HG03039 (cell line): ENCODE measurements at regions not wholly inside any gene's neighbourhood (a gene's known extent, or its start where the extent isn't known, plus 50 kb on each side); places are given as distances from the start of the nearest gene placed in this dataset.

ENCODE experiments used
- ATAC-seq: cut with Tn5 transposase; IDR thresholded peaks from one replicate; pipeline ENCODE4 v1.9.1; 2021; ENCODE audit warnings: mild to moderate bottlenecking, moderate library complexity; ENCODE audit not compliant: unreplicated experiment

DNA sequence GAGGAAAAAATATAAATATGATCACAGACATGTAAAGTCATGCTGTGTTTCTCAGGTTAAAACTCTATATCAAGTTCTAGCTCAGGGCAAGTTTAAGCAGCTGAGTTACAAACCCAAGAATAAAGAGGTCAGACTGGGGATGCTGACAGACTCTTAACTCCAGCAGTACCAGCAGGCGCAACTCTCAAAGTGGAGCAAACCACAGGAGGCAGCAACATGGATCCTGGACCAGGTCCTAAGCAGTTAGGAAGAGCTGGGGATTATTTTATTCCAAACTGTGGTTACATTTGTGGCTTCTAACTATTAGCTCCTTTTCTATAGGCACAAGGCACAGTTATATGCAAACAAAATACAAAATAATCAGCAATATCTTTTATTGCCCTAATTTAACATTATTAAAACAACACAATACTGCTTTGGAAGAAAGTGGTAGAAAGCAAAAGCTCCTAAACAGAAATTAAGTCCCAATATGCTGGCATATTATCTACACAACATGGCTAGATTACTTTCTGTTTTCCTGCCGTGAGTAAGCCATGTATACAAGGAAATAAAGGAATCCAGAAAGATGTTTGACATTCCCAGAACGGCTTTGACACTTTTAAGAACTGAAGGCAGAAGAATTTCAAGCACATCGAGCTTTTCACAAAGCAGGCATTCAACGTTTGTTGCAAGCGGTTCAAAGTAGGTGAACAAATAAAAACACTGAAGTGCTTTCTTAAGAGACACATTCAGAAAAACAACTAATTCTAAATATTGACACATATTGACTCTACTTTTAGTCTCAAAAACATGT lies 378.8 kb upstream of the ZNF608 start:
- no peak for ATAC-seq

DNA sequence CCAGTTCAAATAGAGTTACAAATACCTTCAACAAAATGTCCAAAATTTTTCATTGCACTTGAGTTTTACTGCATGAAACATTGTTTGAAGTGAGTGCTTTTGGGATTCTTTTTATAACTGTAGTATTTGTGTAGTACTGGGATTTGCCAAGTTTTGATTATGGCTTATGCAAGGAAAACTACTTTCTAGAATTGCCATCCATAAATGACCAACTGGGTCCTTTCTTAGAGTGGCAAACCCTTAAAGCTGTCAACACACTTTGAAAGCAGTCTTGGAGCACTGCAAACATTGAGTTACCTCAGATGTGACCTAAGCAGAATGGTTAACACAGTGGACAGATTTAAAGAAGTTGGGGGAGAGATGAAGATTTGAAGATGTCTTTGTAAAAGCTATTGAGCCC lies 379.6 kb upstream of the ZNF608 start:
- ATAC-seq: no peak

DNA sequence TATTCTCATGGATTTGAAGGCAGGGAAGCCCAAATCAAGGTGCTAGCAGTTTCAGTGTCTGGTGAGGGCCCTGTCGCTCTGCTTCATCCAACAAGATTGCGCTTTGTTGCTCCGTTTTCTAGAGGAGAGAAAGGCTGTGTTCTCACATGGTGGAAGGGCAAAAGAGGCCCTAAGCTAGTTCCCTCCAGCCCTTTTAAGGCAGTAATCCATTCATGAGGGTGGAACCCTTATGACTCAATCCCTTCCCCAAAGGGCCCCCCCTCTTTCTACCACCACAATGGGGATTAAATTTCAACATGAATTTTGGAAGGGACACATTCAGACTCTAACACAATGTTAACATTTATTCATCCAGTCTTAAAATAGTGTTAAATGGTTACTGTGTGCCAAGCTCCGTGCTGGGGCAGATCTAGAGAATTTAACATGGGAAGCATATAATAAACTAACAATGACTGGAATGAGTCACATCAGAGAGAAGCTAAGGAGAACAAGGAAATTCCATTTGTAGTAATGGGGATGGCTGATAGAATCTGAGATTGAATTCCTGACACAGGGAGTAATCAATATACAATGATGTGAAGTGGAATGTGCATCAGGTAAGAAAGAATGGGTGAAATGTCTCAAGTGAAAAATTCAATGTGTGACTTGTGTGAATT lies 382.8 kb upstream of the ZNF608 start:
- ATAC-seq: no peak

DNA sequence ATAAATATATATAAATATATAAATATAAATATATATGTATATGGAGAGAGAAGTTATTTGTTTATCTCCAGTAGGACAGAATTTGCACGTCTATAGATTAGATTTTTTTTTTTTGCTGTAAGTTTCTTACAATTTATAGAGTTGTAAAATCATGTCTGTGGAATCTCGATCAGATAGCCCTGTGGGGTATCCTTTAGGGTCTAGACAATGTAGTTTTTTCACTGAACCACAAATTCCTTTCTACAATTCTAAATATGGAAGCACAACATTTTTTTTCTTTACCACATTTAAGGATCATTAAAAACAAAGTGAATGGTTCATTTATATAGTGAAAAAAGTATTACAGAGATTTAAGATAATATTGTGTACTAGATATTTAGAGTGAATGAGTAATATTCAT lies 384.2 kb upstream of the ZNF608 start:
- no peak for ATAC-seq

DNA sequence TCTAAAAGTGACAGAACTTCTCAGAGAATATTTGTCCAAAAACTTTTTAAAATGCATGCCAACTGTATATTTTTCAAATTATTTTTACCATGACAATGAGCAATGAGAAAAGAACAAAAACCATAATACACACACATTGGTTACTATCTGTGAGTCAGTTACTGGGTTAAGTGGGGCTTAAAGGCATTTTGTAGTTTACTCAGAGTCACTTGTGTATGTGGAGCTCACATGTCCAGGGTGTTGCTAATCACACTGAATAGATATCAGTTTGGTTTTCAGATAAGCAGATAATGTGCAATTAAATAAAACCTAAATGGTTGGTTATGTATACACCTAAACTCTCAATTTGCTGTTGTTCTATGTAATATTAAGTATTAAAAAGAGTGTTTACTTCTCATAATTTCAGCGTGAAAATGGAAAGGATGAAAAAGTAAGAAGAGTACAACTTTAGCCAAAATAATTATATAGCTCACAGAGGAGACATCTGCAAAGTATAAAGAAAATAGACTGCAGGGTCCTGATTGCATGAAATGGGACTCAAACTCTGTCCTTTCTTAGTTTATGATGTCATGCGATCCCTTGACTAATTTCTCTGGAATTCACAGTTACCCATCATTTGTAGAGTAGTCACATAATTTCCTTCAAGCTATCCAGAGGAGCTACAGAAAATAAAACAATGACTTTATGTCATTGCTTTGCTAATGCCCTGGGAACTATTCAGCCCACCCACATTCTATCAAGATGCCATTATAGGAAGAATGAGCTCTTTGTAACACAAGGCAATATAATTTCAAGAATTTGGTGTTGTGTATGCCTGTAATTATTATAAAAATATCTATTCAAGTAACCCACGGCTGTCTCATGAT lies 388.0 kb upstream of the ZNF608 start:
- no peak for ATAC-seq

DNA sequence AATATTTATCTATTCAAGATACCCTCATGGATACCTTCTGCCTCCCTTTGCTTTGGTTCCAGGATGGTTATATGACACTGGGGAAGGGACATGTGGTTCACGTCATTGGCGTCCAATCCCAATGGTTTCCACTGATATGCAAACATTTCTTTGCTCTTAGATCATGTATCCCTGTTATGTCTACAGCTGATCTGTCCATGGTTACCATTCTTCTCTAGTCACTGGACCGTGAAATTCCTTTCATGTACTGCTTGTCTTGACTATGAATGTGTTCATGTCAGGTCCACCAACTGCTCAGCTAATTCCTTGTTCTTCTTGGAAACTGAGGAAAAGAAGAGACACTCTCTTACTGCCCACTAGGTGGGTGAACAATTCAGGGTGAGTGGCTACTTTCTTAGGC lies 391.1 kb upstream of the ZNF608 start:
- no peak for ATAC-seq

DNA sequence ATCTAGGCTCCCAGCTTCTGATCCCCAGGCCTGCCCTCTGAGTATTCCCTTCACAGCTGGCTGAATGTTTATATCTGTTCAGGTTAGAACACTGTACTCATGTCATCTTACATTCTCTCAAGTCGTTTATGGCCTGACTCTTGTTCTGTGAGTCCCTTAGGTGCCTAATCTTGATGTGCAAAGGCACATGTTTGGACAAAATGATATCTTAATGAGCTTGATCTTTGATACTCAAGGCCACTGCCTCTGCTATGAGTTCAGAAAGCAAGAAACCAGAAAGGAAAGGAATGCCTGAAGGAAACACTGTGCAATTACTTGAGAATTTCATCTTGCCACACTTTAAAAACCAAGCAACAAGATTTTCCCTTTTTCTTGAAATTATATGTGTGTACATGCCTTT lies 391.8 kb upstream of the ZNF608 start:
- no peak for ATAC-seq

DNA sequence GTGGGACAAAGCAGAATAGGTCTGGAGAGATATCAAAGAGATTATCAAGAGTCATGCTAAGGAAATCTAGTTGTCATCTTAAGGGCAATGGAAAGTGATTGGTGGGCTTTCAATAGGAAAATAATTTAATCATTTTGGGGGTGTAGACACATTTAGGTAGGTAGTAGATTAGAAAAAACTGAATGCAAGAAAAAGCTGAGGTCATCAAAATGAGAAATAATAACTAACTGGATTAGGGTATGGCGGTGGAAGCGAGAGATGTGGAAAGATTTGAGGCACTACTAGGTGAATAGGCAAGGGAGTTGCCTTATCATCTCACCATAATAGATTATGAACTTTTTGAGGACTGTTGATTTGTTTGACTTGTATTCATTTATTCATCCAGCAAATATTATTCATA lies 393.2 kb upstream of the ZNF608 start:
- ATAC-seq: no peak

DNA sequence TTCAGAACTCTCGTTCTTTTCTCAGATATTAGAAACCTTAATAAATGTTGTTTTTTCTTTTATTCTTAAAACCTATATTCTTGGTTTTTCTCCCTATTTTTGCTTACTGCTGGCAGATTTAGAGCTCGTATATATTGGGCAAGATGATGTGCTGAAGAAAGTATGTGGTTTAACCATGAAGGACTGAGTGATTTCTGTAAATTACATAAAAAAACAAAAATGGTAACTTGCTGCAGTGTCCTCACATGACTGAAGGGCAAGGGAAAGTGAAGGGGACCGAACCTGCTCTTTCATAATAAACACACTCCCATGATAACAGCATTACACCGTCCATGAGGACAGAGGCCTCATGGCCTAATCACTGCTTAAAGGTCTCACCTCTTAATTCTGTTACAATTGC lies 393.8 kb upstream of the ZNF608 start:
- no peak for ATAC-seq

DNA sequence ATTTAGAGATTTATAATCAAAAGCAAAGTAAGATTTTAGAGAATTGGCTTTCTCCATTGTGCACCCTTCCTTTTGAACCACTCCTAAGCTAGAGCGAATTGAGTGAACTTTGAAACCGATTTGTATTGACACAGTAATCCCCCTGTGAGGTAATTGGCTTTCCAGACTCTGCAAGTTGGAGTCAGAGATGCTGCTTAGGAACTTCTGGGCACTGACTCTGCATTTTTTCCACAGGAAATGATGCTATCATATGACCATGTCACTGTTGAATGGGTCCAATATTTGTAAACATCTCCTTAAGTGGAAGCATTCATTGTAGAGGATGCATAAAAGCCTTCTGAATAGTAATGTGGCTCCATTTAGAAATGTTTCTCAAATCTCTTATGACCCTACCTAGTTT lies 394.4 kb upstream of the ZNF608 start:
- no peak for ATAC-seq

DNA sequence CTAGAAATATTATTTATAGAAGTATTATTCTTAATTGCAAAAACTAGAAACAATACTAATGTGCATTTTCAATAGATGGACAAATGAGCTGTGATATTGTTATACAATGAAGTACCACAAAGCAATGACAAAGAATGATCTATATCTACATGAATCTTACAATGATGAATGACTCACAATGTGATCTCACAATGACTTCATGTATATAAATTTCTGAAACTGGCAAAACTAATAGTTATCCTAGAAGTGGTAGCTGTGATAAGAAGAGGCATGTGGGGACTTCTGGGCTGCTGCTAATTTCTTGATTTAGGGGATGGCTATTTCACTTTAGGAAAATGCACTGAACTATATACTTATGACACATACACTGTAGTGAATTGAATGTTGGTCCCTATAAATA lies 396.0 kb upstream of the ZNF608 start:
- ATAC-seq: no peak

DNA sequence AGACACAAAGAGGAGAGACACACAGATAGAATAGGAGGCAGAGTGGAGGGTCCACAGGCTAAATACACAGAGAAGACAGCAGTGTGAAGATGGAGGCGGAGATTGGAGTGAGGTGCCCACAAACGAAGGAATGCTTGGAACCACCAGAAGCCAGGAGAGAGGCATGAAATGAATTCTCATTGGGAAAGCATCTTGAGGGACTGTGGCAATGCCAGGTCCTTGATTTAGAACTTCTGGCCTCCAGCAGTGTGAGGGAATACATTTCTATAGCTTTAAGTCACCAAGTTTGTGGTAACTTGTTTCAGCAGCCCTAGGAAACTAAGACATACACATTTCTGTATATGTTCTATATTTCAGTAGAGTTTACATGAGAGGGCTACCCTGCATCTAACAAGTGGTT lies 396.6 kb upstream of the ZNF608 start:
- ATAC-seq: no peak

DNA sequence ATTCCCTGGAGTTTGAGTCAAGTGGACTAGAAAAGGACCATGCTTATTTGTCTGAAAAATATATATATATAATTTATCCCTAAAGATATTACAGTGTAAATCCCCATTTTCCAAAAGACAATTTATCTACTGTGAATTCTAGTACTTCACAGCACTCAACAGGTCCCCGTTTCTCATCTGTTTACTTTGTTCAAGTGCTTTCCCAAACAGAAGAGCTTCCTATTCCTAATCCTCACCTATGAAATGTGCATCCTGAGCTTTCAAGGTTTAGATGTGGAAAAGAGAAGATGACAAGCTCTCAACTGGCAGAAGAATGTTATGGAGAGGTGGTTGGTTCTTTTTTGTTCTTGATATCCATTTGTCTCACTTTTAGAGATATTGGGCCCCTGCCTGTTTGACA lies 401.6 kb upstream of the ZNF608 start:
- ATAC-seq: no peak

DNA sequence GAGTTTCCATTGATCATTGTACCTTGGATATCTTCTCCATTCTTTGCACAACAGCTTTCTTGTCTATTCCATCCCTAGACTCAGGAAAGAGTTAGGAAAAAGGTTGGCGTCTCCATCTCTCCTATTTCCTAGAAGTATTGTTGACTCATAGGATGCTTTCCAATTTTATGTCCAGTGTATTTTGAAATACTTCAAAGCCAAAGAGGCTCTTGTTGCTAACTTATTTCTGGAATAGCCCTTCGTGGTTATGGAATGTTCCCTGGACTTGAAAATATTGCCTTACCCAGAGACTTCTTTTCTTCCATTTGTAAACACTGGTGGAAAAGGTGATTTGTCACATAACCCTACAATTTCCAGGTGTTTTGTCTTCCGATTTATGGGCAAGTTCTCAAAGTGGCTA lies 402.3 kb upstream of the ZNF608 start:
- ATAC-seq: no peak

DNA sequence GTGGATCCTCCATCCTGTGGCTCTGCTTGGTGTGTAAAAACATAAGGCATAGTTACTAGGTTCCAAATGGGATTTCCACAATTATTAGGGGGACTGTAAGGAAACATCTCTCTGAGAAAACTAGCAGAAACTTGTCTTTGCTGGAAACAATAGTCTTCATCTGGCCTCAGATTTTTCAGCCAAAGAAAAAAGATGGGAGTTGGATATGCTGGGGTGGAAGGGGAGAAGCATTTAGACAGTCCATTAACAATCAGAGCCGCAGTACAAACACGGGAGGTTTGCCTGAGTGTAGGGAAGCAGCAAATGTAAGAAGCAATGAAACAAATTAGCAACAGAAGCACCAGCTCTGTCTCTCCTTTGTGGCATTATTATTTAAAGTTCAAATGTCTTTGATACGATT lies 402.7 kb upstream of the ZNF608 start:
- no peak for ATAC-seq

DNA sequence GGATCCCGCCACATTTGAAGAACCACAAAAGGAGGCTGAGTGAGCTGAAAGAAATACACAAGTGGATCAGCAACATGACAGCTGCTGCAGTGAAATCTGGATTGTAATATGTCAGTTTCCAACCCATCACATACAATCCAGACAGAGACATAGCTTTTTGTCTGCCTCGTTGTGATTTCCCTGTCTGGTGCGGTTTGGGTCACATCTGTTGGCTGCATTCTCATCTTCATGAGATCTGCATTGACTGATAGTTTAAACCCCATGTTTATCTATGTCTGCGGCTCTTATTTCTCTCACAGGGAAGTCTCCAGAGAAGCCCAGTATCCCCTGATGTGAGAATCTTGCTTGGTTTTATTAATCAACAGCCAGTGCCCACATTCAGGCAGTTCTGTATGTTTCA lies 403.1 kb upstream of the ZNF608 start:
- no peak for ATAC-seq

DNA sequence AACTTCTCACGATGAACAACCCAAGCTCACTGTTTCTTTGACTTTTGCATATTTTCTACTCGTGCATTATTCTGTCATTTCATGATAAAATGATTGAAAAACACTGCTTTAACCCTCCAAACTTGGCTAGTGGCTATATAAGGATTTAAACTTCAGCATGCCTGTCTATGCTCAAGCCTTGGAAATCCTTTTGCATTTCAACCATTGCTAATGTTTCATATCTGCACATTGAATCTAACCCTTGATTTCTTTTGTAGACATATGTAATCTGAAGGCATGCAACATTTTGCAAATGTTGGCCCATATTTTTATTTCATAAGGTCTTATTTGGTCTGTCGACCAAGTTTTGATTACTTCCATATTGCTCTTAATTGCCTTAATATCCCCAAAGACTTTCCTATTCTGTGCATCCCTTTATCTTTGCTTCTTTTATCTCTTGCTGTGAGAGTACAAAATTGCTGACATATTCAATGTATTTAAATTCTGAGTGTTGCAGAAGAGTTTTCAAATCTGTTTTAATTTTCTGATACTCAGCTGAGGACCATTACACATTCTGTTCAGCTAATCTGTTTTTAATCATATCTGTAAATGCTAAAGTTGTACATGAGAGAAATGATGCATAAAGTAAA lies 403.7 kb upstream of the ZNF608 start:
- ATAC-seq: no peak

DNA sequence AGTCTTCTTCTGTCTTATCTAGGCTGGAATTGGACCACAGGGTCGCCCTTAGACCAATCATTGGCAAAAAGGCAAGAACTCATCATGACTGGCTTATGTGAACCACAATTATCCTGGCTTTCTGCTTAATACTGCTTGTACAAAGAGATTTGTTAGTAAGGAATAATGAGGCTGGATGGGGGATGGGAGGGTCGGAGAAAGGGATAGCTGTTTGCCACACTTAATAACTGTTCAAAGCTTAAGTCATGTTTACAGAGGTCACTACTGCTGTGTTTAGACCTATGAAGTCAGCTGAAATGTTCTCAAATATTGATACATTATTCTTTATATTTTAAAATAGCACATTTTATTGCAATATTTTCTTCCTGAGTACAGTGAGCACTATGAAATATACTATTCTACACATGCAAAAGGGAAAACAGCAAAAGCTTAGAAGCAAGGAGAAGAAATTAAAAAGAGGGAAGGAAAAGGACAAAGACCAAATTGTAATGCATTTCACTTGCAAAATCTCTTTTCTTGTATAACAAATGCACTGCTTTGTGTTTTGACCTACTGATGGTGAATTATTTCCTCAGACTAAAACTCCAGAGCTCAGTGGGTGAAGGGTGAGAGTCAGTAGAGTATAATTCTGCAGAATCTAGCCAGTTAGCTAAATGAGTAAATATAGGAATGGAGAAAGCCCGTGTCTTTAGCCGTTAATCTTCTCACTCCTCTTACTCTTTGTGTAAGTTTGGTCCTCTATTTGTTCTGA lies 404.9 kb upstream of the ZNF608 start:
- no peak for ATAC-seq

DNA sequence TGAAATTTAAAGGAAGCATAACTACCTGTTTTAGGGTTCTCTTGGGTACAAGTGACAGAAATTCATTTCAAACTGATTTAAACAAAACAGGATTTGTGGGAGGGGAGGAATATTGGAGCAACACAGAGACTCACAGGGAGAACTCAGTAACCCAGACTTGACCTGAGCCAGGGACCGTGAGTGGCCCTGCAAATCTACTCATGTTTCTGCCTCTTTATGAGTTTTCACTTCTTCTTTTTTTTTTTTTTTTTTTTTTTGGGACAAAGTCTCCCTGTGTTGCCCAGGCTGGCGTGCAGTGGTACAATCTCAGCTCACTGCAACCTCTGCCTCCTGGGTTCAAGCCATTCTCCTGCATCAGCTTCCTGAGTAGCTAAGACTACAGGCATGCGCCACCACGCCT lies 405.6 kb upstream of the ZNF608 start:
- ATAC-seq: peak; percentile 60

DNA sequence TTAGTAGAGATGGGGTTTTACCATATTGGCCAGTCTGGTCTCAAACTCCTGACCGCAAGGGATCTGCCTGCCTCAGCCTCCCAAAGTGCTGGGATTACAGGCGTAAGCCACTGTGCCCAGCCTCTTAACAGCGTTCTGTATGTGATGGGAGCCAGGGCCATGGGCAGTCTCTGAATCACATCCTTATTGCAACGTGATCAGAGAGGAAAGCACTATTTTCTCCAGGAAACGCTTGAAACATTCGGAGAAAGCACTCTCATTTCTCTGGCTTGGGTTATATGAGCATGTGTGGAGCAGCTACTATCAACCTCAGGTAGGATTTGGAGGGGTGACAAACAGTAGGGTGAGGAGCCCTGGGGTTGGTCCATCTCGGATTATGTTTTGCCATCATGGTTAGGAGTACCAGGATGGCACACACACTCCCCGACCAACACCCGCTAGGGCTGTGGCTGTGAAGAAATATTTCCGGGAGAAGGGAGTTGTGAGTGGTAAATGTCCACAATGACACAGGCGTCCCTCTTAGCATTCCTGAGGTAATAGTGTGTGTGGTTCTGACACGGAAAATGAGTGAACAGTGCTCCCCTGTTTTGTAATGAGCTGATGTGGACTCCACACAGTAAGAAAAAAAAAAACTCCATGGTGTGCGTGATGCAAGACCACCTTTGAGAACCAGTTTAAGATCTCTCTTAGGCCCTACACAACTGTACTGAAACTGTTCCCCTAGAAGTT lies 406.2 kb upstream of the ZNF608 start:
- ATAC-seq: peak; percentile 23
